SK-N-SH treated with all-trans-retinoic acid at 6 μM for 48 hours (cell line): ENCODE measurements at regions not wholly inside any gene's neighbourhood (a gene's known extent, or its start where the extent isn't known, plus 50 kb on each side); places are given as distances from the start of the nearest gene placed in this dataset.

ENCODE experiments used
- ARNTL ChIP-seq: fragments of 450-650 bp; formaldehyde crosslinking; IDR thresholded peaks from 2 replicates; pipeline ENCODE4 v1.5.0; 2020; ENCODE audit warnings: low read depth, mild to moderate bottlenecking, moderate library complexity, borderline replicate concordance
- CREB5 ChIP-seq: fragments of 250-450 bp; sonication (Bioruptor Pico); IDR thresholded peaks from 2 replicates; pipeline ENCODE4 v1.5.1; 2020; ENCODE audit warnings: low read depth, mild to moderate bottlenecking, moderate library complexity
- GLIS3 ChIP-seq: fragments of 250-450 bp; sonication (Bioruptor Pico); IDR thresholded peaks from 2 replicates; pipeline ENCODE4 v1.5.0; 2020; ENCODE audit warnings: mild to moderate bottlenecking, moderate library complexity
- ZNF565 ChIP-seq: fragments of 450-650 bp; formaldehyde crosslinking; conservative IDR thresholded peaks from 2 replicates; pipeline ENCODE4 v1.5.0; 2020; ENCODE audit warnings: low read depth, mild to moderate bottlenecking, moderate library complexity
- ZNF8 ChIP-seq: fragments of 450-650 bp; formaldehyde crosslinking; IDR thresholded peaks from 2 replicates; pipeline ENCODE4 v1.5.0; 2020; ENCODE audit warnings: mild to moderate bottlenecking, moderate library complexity
- TF ChIP-seq, protein P1 (sequence below): fragments of 250-450 bp; sonication (Bioruptor Pico); IDR thresholded peaks from 2 replicates; pipeline ENCODE4 v1.8.0; 2020; ENCODE audit warnings: mild to moderate bottlenecking, moderate library complexity, borderline replicate concordance

GRCh38 chr3:192005989-192006388 is 545.0 kb downstream of the PYDC2 start:
- TF ChIP-seq ZNF565 (CRISPR knock-in tag): no peak
- TF ChIP-seq, protein P1, sequence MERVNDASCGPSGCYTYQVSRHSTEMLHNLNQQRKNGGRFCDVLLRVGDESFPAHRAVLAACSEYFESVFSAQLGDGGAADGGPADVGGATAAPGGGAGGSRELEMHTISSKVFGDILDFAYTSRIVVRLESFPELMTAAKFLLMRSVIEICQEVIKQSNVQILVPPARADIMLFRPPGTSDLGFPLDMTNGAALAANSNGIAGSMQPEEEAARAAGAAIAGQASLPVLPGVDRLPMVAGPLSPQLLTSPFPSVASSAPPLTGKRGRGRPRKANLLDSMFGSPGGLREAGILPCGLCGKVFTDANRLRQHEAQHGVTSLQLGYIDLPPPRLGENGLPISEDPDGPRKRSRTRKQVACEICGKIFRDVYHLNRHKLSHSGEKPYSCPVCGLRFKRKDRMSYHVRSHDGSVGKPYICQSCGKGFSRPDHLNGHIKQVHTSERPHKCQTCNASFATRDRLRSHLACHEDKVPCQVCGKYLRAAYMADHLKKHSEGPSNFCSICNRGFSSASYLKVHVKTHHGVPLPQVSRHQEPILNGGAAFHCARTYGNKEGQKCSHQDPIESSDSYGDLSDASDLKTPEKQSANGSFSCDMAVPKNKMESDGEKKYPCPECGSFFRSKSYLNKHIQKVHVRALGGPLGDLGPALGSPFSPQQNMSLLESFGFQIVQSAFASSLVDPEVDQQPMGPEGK (CRISPR knock-in tag): no peak
- no peak for TF ChIP-seq CREB5 (CRISPR knock-in tag)
- no peak for TF ChIP-seq ARNTL
- no peak for TF ChIP-seq GLIS3 (CRISPR knock-in tag)
- TF ChIP-seq ZNF8 (CRISPR knock-in tag): no peak
